ENCODE measurements at regions not wholly inside any gene's neighbourhood (a gene's known extent, or its start where the extent isn't known, plus 50 kb on each side); places are given as distances from the start of the nearest gene placed in this dataset.

DNA sequence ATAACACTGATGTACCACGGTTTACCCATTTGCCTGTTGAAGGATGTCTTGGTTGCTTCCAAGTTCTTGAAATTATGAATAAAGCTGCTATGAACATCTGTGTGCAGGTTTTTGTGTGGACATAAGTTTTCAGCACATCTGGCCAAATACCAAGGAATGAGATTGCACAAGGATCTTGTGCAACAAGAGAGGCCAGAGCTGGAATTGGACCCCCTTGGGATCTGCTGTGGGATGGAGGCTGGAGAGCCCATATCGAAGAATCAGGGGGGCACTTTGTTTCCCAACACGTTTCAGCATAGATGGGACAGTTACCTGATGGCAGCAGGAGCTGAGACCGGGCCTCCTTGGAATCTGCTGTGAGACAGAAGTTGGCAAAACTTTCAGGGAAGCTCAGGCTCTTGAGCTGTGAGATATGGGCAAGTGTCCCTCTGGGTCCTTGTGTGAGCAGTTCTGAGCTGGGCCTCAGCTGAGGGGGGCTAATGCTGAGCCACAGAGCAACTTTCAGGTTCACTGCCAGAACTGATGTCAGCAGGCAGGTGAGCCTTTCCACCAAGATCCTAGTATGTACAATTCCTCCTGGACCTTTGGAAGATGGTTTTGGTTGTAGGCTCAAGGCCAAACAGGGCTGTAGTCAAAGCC, 115.2 kb upstream of the RAB18 start:
- no peak for TF ChIP-seq POLR2A (IDR thresholded peaks at IDR 0.05; ENCODE audit: low read length)
- TF ChIP-seq GATA1 (IDR thresholded peaks at IDR 0.05; ENCODE audit: low read depth, low read length), result no peak
